ENCODE measurements at regions not wholly inside any gene's neighbourhood (a gene's known extent, or its start where the extent isn't known, plus 50 kb on each side); places are given as distances from the start of the nearest gene placed in this dataset.
A peak's percentile ranks its signal among the peaks of the same experiment; 100 is the strongest.

DNA sequence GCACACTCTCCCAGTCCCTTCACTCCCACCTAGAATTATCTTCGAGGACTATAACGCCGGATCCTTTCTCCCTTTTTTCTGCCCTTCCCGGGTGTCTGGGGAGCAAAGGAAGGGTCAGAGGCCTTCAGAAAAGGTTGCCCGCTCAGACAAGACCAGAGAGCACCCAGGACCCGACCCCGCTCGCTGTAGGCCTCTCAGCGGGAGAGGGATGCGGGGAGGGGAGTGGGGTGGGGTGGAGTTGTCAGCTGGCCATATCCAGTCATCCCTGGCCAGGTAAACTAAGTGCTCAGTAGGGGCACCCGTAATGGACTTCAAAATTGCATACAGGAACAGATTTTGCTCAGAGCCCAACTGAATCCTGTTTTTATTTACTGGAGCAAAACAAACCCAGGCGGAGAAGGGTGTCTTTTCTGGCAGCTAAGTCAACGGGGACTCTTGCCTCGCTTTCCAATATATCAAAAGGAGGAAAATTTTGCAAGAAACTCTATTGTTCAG lies 65.0 kb downstream of the NOL4 start:
- Histone ChIP-seq H3K4me1 (ENCODE audit: control insufficient read depth in 1 of 2, insufficient read depth in 2 of 2, low read length in 2 of 2) (peaks cover 0 to 3% of the 10 kb centered on the region in 2 donors), H3K36me3 (ENCODE audit: control insufficient read depth in 1 of 2, insufficient read depth in 2 of 2, low read length in 2 of 2) (no peaks in the 10 kb centered on the region), H3K27ac (ENCODE audit: low read length) (no peak overlapping the region), H3K9me3 (ENCODE audit: control insufficient read depth in 1 of 2, low read length in 2 of 2) (no peaks in the 10 kb centered on the region), H3K27me3 (ENCODE audit: low read depth, low read length) (peaks cover 12% of the 10 kb centered on the region), H3K4me3 (ENCODE audit: low read depth in 1 of 2, low read length in 2 of 2) (peak overlapping the region in 1 of 2 donors; percentile 65)

DNA sequence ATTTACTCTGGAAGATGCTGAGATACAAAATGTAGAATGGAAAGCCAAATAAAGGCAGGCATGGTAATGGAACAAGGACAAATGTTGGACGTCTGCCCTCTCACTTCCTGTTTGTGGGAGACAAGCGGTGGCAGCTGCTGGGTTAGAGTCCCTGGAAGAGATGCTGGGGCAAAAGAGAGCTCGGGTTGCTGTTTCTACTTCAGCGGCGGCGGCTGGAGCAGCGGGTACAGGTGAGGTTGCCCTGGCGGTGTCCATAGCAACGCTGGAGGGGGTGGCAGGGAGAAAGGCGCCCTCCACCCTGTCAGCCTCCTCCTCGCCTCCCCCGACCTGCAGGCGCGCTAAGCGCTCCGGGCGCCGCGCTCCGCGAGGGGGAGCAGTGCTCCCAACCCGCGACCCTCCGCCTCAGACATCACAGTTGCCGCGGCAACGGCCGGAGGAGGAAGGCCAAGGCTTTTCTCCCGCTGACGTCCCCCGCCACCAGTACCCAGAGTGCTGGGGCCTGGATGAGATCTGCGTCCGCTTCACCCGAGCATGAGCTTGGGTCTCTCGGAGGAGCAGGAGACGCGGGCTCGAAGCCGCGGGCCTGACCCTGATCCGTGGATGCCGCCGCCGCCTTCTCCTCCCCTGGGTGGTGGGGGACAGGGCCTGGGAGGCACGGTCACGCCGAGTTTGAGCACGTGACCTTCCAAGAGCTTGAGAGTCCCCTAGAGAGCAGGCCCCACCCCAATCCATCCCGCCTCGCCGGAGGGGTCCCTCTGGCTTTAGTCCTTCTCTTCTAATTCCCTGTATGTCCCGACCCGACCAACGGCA lies 65.6 kb downstream of the NOL4 start:
- H3K27me3 ChIP-seq (ENCODE audit: low read depth, low read length): peaks cover 12% of the 10 kb centered on the region
- H3K27ac ChIP-seq (ENCODE audit: low read length): no peak overlapping the region
- H3K9me3 ChIP-seq (ENCODE audit: control insufficient read depth in 1 of 2, low read length in 2 of 2): no peaks in the 10 kb centered on the region
- no peaks in the 10 kb centered on the region for H3K36me3 ChIP-seq (ENCODE audit: control insufficient read depth in 1 of 2, insufficient read depth in 2 of 2, low read length in 2 of 2)
- H3K4me3 ChIP-seq (ENCODE audit: low read depth in 1 of 2, low read length in 2 of 2): peak overlapping the region; percentile 39 to 65
- H3K4me1 ChIP-seq (ENCODE audit: control insufficient read depth in 1 of 2, insufficient read depth in 2 of 2, low read length in 2 of 2): peaks cover 0 to 3% of the 10 kb centered on the region in 2 donors

DNA sequence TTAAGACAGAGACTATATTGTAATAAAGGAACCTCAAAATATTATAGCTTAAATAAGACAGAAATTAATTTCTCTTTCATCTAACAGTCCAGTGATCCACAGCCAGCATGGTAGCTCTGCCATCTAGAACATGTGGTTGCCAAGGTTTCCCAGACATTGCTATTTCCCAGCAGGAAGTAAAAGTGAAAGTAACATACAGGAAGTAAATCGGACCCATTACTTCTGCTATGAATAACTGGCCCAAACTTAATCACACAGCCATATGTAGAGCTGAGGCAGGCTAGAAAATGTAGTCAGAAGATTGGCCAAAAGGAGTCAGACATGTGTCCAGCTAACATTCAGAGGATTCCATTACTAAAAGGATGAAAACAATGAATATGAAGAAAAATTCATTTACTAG lies 71.0 kb downstream of the NOL4 start:
- no peak overlapping the region for H3K27ac ChIP-seq (ENCODE audit: low read length)
- H3K27me3 ChIP-seq (ENCODE audit: low read depth, low read length): peaks cover under 1% of the 10 kb centered on the region
- H3K36me3 ChIP-seq (ENCODE audit: control insufficient read depth in 1 of 2, insufficient read depth in 2 of 2, low read length in 2 of 2): no peaks in the 10 kb centered on the region
- H3K9me3 ChIP-seq (ENCODE audit: control insufficient read depth in 1 of 2, low read length in 2 of 2): no peaks in the 10 kb centered on the region
- H3K4me3 ChIP-seq (ENCODE audit: low read depth in 1 of 2, low read length in 2 of 2): peak overlapping the region in 1 of 2 donors; percentile 19
- H3K4me1 ChIP-seq (ENCODE audit: control insufficient read depth in 1 of 2, insufficient read depth in 2 of 2, low read length in 2 of 2): no peaks in the 10 kb centered on the region

DNA sequence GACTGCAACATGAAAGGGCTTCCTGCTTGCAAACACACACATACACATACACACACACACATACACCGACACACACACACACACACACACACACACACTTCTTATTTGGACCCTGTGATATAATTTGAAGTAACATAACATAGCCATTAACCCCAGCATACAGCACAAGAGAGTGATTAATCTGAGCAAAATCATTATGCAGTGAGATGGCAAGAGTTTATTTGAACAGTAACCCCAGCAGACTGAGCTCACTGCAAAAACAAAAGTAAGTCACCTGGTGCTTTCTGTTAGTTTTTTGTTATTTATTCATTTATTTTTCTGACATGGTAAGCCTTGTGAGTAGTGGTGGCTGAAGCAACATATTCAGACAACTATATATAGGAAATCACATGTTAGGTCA lies 93.7 kb downstream of the NOL4 start:
- Histone ChIP-seq H3K4me1 (ENCODE audit: control insufficient read depth in 1 of 2, insufficient read depth in 2 of 2, low read length in 2 of 2) (no peaks in the 10 kb centered on the region), H3K9me3 (ENCODE audit: control insufficient read depth in 1 of 2, low read length in 2 of 2) (no peaks in the 10 kb centered on the region), H3K36me3 (ENCODE audit: control insufficient read depth in 1 of 2, insufficient read depth in 2 of 2, low read length in 2 of 2) (no peaks in the 10 kb centered on the region), H3K27me3 (ENCODE audit: low read depth, low read length) (no peaks in the 10 kb centered on the region), H3K4me3 (ENCODE audit: low read depth in 1 of 2, low read length in 2 of 2) (no peak overlapping the region), H3K27ac (ENCODE audit: low read length) (no peak overlapping the region)

DNA sequence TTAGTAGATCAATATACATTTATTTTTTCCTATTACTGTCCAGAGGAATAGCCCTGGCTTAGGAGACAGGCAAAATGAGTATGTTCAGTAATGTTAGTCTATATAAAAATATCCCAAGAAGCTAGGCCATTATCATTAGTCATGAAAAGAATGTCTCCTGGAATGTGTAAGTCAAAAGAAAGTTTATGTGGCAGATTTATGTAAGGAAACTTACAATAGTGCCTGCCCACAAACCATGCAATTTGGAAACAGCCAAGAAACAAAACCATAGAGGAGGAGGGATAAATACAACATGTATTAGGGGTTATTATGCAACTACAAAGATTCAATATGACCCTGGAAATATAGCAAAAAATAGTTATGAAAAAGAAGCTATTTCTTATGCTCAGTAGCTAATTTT lies 96.3 kb downstream of the NOL4 start:
- Histone ChIP-seq H3K36me3 (ENCODE audit: control insufficient read depth in 1 of 2, insufficient read depth in 2 of 2, low read length in 2 of 2) (no peaks in the 10 kb centered on the region), H3K4me1 (ENCODE audit: control insufficient read depth in 1 of 2, insufficient read depth in 2 of 2, low read length in 2 of 2) (no peaks in the 10 kb centered on the region), H3K27me3 (ENCODE audit: low read depth, low read length) (no peaks in the 10 kb centered on the region), H3K27ac (ENCODE audit: low read length) (no peak overlapping the region), H3K9me3 (ENCODE audit: control insufficient read depth in 1 of 2, low read length in 2 of 2) (no peaks in the 10 kb centered on the region), H3K4me3 (ENCODE audit: low read depth in 1 of 2, low read length in 2 of 2) (no peak overlapping the region)

DNA sequence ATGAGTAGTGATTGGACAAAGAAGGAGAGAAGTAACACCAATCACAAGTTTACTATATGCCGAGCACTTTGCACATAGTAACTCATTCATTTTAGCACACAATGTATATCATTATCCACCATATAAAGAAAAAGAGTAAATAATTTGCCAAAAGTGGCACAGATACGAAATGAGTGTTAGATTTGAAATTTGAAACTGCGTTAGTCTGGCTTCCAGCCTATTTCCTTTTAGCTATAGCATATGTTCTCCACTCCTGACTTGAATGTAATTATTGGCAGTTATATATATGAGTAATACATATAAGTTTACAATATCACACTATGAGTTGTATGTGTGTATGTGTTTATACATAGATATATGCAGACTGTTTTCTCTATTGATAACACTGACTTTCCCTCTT lies 98.6 kb downstream of the NOL4 start:
- Histone ChIP-seq H3K9me3 (ENCODE audit: control insufficient read depth in 1 of 2, low read length in 2 of 2) (no peaks in the 10 kb centered on the region), H3K36me3 (ENCODE audit: control insufficient read depth in 1 of 2, insufficient read depth in 2 of 2, low read length in 2 of 2) (no peaks in the 10 kb centered on the region), H3K27ac (ENCODE audit: low read length) (no peak overlapping the region), H3K4me1 (ENCODE audit: control insufficient read depth in 1 of 2, insufficient read depth in 2 of 2, low read length in 2 of 2) (peaks cover 0 to 4% of the 10 kb centered on the region in 2 donors), H3K27me3 (ENCODE audit: low read depth, low read length) (no peaks in the 10 kb centered on the region), H3K4me3 (ENCODE audit: low read depth in 1 of 2, low read length in 2 of 2) (no peak overlapping the region)

DNA sequence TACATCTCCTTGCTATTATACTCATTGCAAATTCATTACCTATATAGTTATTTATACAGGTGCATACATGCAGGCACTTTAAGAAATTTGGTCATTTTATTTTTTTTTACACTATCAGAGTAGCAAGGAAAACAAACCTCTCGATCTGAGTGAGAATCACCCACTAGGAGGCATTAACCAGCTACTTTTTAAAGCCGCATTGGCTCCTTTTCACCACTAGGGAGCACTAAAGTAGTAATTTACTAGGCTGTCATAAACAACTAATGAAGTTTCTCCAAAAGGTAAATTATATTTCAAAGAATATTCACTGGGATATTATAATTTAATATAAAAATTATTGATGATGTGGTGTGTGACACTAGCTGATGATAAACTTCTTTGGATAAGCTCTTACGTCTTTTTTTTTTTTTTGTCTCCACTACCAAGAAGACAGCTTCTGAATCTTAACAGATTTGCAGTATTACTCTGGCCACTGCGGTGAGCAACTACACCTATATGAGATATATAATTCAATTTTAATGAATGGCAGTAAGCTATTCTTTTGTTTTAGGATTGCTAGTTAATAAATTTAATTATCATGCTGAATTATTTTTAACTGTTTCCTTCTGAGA lies 101.9 kb downstream of the NOL4 start:
- H3K36me3 ChIP-seq (ENCODE audit: control insufficient read depth in 1 of 2, insufficient read depth in 2 of 2, low read length in 2 of 2): no peaks in the 10 kb centered on the region
- H3K27ac ChIP-seq (ENCODE audit: low read length): no peak overlapping the region
- H3K9me3 ChIP-seq (ENCODE audit: control insufficient read depth in 1 of 2, low read length in 2 of 2): no peaks in the 10 kb centered on the region
- peaks cover 0 to 4% of the 10 kb centered on the region in 2 donors for H3K4me1 ChIP-seq (ENCODE audit: control insufficient read depth in 1 of 2, insufficient read depth in 2 of 2, low read length in 2 of 2)
- H3K4me3 ChIP-seq (ENCODE audit: low read depth in 1 of 2, low read length in 2 of 2): no peak overlapping the region
- no peaks in the 10 kb centered on the region for H3K27me3 ChIP-seq (ENCODE audit: low read depth, low read length)

DNA sequence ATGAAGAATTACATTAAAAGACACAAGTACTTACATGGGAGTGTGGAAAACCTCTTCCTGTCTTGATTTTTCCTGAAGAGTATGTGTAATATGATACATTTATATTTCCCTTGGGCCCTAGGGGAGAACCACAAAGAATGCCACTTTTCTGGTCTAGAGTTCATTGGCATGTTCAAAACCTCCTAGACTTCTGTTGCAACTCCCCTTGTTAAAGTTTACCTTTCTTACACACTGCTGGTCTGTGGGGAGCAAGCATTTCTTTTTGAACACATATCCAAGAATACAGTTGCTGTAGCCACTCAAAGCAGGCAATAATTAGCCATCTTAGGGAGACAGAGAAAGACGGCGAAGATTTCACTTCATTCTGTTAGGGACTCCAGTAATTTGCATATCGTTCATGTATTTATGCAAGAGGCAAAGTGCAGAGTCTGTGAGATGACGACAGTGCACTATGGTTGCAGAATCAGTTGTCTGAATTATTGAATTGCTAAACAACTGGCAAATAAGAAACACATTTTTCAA lies 103.5 kb downstream of the NOL4 start:
- Histone ChIP-seq H3K27me3 (ENCODE audit: low read depth, low read length) (no peaks in the 10 kb centered on the region), H3K9me3 (ENCODE audit: control insufficient read depth in 1 of 2, low read length in 2 of 2) (no peaks in the 10 kb centered on the region), H3K4me3 (ENCODE audit: low read depth in 1 of 2, low read length in 2 of 2) (no peak overlapping the region), H3K4me1 (ENCODE audit: control insufficient read depth in 1 of 2, insufficient read depth in 2 of 2, low read length in 2 of 2) (peaks cover 0 to 4% of the 10 kb centered on the region in 2 donors), H3K27ac (ENCODE audit: low read length) (no peak overlapping the region), H3K36me3 (ENCODE audit: control insufficient read depth in 1 of 2, insufficient read depth in 2 of 2, low read length in 2 of 2) (no peaks in the 10 kb centered on the region)

DNA sequence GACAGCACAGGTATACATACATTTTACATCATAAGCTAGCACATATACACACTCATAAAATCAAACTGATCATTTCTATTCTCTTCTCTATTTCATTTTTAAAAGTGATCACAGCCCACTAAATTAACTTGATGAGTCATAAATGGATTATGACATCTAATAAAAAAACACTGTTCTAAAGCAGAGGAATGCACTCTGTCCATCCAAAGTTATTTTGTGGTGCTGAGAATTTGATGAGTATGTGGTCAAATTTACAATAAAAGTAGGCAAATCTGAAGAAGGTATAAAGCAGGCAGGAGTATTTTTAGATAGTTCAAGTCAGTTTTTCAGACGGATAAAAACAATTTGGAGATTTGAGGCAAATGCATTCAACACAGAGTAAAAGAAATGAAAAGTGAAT lies 104.4 kb downstream of the NOL4 start:
- H3K9me3 ChIP-seq (ENCODE audit: control insufficient read depth in 1 of 2, low read length in 2 of 2): no peaks in the 10 kb centered on the region
- peaks cover 0 to 4% of the 10 kb centered on the region in 2 donors for H3K4me1 ChIP-seq (ENCODE audit: control insufficient read depth in 1 of 2, insufficient read depth in 2 of 2, low read length in 2 of 2)
- H3K4me3 ChIP-seq (ENCODE audit: low read depth in 1 of 2, low read length in 2 of 2): no peak overlapping the region
- no peaks in the 10 kb centered on the region for H3K27me3 ChIP-seq (ENCODE audit: low read depth, low read length)
- no peaks in the 10 kb centered on the region for H3K36me3 ChIP-seq (ENCODE audit: control insufficient read depth in 1 of 2, insufficient read depth in 2 of 2, low read length in 2 of 2)
- no peak overlapping the region for H3K27ac ChIP-seq (ENCODE audit: low read length)

DNA sequence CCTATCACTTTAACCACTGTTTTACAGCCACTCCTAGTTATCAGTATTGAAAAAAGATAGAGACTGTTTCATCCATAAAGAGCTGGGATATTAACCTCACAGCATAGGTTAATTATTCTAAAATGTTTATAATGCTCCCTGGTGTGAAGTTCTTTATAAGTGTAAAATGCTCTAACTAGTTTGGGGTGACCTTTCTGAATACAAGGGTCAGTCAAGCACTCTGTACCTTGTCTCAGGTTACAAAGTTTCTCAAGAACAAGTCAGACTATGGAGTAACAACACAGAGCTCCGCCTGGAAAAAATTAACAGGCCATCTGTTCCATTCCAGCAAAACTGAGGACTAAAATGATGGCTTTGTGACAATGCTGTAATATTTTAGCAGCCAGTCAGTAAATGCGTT lies 107.4 kb downstream of the NOL4 start:
- H3K9me3 ChIP-seq (ENCODE audit: control insufficient read depth in 1 of 2, low read length in 2 of 2): no peaks in the 10 kb centered on the region
- no peak overlapping the region for H3K4me3 ChIP-seq (ENCODE audit: low read depth in 1 of 2, low read length in 2 of 2)
- no peaks in the 10 kb centered on the region for H3K27me3 ChIP-seq (ENCODE audit: low read depth, low read length)
- no peaks in the 10 kb centered on the region for H3K36me3 ChIP-seq (ENCODE audit: control insufficient read depth in 1 of 2, insufficient read depth in 2 of 2, low read length in 2 of 2)
- peaks cover 0 to 4% of the 10 kb centered on the region in 2 donors for H3K4me1 ChIP-seq (ENCODE audit: control insufficient read depth in 1 of 2, insufficient read depth in 2 of 2, low read length in 2 of 2)
- no peak overlapping the region for H3K27ac ChIP-seq (ENCODE audit: low read length)

DNA sequence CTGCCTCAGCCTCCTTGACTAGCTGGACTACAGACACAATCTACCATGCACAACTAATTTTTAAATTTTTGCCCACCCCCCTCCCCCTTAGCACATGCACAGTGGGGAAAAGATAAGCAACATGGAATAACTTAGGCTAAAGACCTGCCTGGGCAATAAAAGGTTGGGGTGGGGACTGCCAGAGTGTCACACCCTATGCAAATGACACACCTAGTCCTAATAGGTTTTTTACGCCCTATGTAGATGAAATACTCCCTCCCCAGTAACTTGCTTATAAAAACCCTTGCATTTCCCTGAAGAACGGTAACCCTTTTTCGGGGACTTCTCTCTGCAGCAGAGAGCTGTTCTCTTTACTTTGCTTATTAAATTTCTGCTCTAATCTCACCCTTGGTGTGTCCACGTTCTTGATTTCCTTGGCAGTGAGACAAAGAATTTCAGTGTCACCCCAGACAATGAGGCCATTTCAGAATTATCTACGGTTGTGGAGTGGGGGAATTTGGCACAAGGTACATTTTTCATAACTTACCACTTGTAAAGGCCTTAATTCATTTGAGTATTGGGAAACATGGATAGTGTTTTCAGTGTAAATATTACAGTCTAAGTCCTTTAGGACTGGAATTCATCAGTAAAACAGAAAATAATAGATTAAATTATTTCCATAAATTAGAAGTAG lies 109.2 kb downstream of the NOL4 start:
- H3K4me1 ChIP-seq (ENCODE audit: control insufficient read depth in 1 of 2, insufficient read depth in 2 of 2, low read length in 2 of 2): no peaks in the 10 kb centered on the region
- no peaks in the 10 kb centered on the region for H3K9me3 ChIP-seq (ENCODE audit: control insufficient read depth in 1 of 2, low read length in 2 of 2)
- H3K36me3 ChIP-seq (ENCODE audit: control insufficient read depth in 1 of 2, insufficient read depth in 2 of 2, low read length in 2 of 2): no peaks in the 10 kb centered on the region
- H3K27ac ChIP-seq (ENCODE audit: low read length): no peak overlapping the region
- H3K27me3 ChIP-seq (ENCODE audit: low read depth, low read length): no peaks in the 10 kb centered on the region
- H3K4me3 ChIP-seq (ENCODE audit: low read depth in 1 of 2, low read length in 2 of 2): no peak overlapping the region

All from muscle layer of duodenum (tissue), 2 donors.